GM21390 (cell line): ENCODE measurements at regions not wholly inside any gene's neighbourhood (a gene's known extent, or its start where the extent isn't known, plus 50 kb on each side); places are given as distances from the start of the nearest gene placed in this dataset.
A peak's percentile ranks its signal among the peaks of the same experiment; 100 is the strongest.
"Not testable (repeated sequence)": the region's sequence is repeated elsewhere in the genome, so short reads cannot be mapped to it uniquely, and the experiment has no call there.

Experiments used
- ATAC-seq: cut with Tn5 transposase; IDR thresholded peaks from one replicate; pipeline ENCODE4 v1.9.1; 2021; ENCODE audit not compliant: unreplicated experiment

GRCh38 chr12:92062539-92063493, 82.8 kb downstream of the BTG1 start:
- no peak for ATAC-seq

DNA sequence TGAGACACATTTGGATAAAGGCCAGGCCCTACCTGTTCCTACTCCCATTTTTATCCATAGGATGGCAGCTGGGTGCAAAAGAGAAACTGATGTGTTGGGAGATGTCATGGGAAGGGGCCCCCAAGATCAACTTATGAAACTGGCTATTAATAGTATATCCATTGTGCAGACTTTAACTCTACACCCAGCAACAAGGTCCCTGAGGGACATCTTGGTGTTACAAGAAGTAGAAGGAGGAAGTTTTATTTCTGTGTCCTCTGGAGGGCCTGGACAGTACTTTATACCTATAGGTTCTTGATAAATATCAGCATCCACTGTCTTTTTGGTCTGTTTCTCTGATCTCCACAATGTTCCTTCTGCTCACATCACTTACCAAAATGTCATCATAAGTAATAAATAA, 84.6 kb downstream of the BTG1 start:
- no peak for ATAC-seq

- ATAC-seq = no peak
Observed at GRCh38 chr12:92059960-92060359, 85.7 kb downstream of the BTG1 start.

DNA sequence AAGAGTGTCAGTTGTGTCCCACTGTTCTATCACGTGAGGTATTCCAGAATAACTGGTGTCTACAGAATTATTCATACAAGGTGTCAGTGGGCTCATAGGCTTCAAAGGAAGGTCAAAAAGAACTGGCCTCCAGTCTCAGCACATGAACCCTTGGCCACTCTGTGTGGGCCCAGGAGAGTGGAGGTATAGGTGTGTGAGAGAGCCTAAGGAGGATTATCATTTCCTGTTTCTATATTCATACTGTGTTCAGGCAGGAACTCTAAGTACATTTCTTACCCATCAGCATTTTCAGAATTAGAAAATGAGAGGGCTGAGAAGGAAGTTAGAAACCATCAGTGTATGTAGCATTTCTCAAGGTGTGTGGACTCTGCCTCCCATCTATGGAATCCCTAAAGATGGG, 87.0 kb downstream of the BTG1 start:
- peak; percentile 78 for ATAC-seq

DNA sequence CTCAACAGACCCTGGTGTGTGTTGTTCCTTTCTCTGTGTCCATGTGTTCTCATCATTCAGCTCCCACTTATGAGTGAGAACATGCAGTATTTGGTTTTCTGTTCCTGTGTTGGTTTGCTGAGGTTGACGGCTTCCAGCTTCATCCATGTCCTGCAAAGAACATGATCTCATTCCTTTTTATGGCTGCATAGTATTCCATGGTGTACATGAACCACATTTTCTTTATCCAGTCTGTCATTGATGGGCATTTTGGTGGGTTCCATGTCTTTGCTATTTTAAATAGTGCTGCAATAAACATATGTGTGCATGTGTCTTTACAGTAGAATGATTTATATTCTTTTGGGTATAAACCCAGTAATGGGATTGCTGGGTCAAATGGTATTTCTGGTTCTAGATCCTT, 88.9 kb downstream of the BTG1 start:
- ATAC-seq = not testable (repeated sequence)

- no peak for ATAC-seq
Observed at GRCh38 chr12:92056290-92056689, 89.4 kb downstream of the BTG1 start.

- no peak for ATAC-seq
Observed at GRCh38 chr12:92055877-92056276, 89.8 kb downstream of the BTG1 start.

- no peak for ATAC-seq
Observed at GRCh38 chr12:92051441-92051840, 94.2 kb downstream of the BTG1 start.

DNA sequence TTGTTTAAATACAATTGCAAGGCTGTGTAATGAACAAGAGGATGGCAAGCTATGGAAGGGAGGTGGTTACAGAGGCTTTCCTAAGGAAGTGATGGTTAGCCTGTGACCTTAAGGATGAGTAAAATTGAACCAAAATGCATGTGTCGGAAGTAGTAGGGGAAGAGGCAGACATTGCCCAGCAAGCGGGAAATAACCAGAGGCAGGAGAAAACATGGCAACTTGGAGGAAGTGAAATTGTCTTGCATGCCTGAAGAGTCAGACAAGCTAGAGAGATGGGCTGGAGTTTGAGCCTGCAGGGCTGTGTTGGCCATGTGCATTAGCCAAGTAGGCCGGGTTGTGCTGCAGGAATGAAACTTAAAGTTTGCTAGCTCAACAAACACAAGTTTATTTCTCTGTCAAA, 96.2 kb downstream of the BTG1 start:
- peak; percentile 86 for ATAC-seq

DNA sequence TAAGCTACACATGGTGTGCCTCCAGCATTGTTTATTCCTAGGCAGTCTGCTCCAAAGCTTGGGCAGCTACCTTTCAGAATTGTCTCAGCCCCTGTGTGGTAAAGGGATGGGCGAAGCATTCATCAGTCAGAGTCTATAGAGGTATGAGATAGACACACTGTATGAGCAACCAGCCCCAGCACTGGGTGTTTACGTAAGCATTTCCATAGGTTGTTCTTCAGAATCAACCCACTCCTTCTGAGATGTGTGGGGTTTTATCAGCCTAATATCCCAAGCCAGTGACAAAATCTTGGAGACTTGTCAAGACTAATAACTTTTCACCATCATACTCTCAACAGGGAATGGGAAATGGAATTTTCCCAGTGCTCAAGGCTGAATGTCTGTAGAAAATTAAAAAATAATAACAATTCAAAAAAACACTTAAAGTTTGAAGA, 98.2 kb downstream of the BTG1 start:
- no peak for ATAC-seq

GRCh38 chr12:92046557-92047392, 98.9 kb downstream of the BTG1 start:
- no peak for ATAC-seq

GRCh38 chr12:92045852-92046251, 99.8 kb downstream of the BTG1 start:
- ATAC-seq = no peak

DNA sequence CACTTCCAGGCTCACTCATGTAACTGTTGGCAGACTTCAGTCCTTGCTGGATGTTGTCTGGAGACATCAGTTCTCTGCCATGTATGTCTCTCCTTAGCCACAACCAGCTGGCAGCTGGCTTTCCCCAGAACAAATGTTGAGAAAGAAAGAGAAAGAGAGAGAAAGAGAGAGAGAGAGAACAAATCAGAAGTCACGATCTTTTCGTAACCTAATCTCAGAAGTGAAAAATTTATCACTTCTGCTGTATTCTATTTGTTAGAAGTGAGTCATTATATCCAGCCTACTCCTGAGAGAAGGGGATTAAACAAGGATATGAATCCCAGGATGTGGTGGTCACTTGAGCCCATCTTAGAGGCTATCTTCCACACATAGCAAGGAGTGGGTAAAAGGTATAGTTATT, 101.2 kb downstream of the BTG1 start:
- no peak for ATAC-seq

- no peak for ATAC-seq
Observed at GRCh38 chr12:92042791-92043531, 102.7 kb downstream of the BTG1 start.

DNA sequence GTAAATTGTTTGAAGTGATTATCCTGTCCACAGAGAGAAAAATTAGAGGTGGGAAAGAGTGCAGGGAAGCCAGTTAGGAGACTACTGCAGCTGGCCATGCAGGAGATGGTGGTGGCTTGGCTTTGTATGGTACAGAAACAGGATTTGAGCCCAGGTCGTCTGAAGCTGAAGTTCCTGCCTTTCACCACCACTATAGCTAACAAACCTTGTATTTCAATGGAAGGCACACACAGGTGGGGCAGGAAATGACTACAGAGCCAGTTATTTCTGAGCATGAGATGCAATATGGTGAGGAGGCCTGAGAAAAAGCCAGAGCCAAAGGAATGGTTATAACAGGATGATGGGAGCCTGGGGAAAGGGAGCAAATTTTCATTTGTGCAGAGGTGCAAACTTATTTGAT, 103.9 kb downstream of the BTG1 start:
- ATAC-seq = no peak

DNA sequence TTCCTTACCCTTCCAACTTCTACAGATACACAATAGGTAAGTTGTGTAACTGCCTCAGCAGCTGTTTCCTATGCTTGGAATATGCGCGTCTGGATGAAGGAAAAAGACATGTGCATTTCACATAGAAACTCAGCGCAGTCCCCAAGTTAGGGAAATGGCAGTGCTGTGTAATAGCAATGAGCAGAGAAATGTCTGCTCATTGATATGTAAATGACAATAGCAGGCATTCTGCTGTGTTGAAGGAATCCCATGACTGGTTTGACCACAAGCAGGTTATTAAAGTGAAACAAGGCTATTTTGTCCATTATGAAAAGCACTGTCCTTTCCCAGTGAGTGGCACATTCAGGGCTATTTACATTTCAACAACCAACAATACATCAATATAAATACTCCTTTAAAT, 106.6 kb downstream of the BTG1 start:
- no peak for ATAC-seq

- ATAC-seq = no peak
Observed at GRCh38 chr12:92038476-92038875, 107.2 kb downstream of the BTG1 start.

- no peak for ATAC-seq
Observed at GRCh38 chr12:92036771-92037453, 108.7 kb downstream of the BTG1 start.

GRCh38 chr12:92036061-92036620, 109.5 kb downstream of the BTG1 start:
- ATAC-seq = no peak

DNA sequence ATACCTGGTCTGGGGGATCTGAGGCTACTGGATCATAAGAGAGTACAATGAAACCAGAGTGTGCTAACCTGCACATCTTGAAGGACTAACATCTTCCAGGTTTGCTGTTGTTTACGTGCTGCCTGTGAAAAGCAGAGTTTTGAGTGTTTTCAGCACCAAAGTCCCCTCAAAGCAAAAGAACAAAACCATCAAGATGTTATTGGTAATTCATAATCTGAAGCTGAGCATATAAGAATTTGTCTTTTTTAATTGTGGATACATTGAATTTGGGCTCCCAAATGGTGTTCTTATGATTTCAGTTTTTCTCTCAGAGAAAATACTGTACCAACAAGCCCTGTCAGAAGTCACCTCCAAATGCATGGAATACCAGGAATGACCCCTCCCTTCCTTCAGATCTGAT, 110.2 kb downstream of the BTG1 start:
- no peak for ATAC-seq
